Activated naive CD8-positive, alpha-beta T cell treated with anti-CD3 and anti-CD28 coated beads, Interleukin-2, amount 50 U/mL, for 24 hours (primary cell): ENCODE measurements at regions not wholly inside any gene's neighbourhood (a gene's known extent, or its start where the extent isn't known, plus 50 kb on each side); places are given as distances from the start of the nearest gene placed in this dataset.

ENCODE experiments used
- ATAC-seq: fragments of 150-1000 bp; cut with Tn5 transposase; one replicate; pipeline ENCODE4 v1.10.0; 2021
- DNase-seq: peaks from one replicate; pipeline ENCODE4 v3.0.0; 2021
- H3K27ac Mint-ChIP-seq: one replicate; pipeline ENCODE4 v1.8.0; 2021; ENCODE audit warnings: mild to moderate bottlenecking, mixed read lengths
- H3K27me3 Mint-ChIP-seq: one replicate; pipeline ENCODE4 v1.8.0; 2021; ENCODE audit warnings: mixed read lengths
- H3K36me3 Mint-ChIP-seq: one replicate; pipeline ENCODE4 v1.8.0; 2021; ENCODE audit warnings: low read depth, mixed read lengths
- H3K4me1 Mint-ChIP-seq: one replicate; pipeline ENCODE4 v1.8.0; 2021; ENCODE audit warnings: mixed read lengths
- H3K4me3 Mint-ChIP-seq: one replicate; pipeline ENCODE4 v1.8.0; 2021; ENCODE audit warnings: mild to moderate bottlenecking, moderate library complexity, mixed read lengths
- H3K9me3 Mint-ChIP-seq: one replicate; pipeline ENCODE4 v1.8.0; 2021; ENCODE audit warnings: mixed read lengths

- H3K4me3 Mint-ChIP-seq, result no peak overlapping the region
- no peaks in the 10 kb centered on the region for H3K36me3 Mint-ChIP-seq
These were observed 707.8 kb upstream of the LMCD1 start for GRCh38 chr3:7793786-7794185.

GRCh38 chr3:7798276-7798675 is 703.3 kb upstream of the LMCD1 start:
- Mint-ChIP-seq H3K4me1 (no peaks in the 10 kb centered on the region), H3K27ac (no peak overlapping the region), H3K9me3 (no peaks in the 10 kb centered on the region), H3K36me3 (no peaks in the 10 kb centered on the region), H3K27me3 (no peaks in the 10 kb centered on the region), H3K4me3 (no peak overlapping the region)
- ATAC-seq (no peak), DNase-seq (no peak)

More at GRCh38 chr3:7793786-7794185, 707.8 kb upstream of the LMCD1 start:
- no peak for ATAC-seq
- Mint-ChIP-seq H3K9me3 (no peaks in the 10 kb centered on the region), H3K27me3 (no peaks in the 10 kb centered on the region), H3K4me1 (no peaks in the 10 kb centered on the region), H3K27ac (no peak overlapping the region)
- no peak for DNase-seq

GRCh38 chr3:7800006-7800780 is 701.4 kb upstream of the LMCD1 start:
- no peaks in the 10 kb centered on the region for H3K4me1 Mint-ChIP-seq
- H3K36me3 Mint-ChIP-seq, result no peaks in the 10 kb centered on the region
- no peak for DNase-seq
- H3K4me3 Mint-ChIP-seq, result no peak overlapping the region
- H3K27me3 Mint-ChIP-seq, result no peaks in the 10 kb centered on the region
- ATAC-seq, result no peak
- no peaks in the 10 kb centered on the region for H3K9me3 Mint-ChIP-seq
- H3K27ac Mint-ChIP-seq, result no peak overlapping the region

GRCh38 chr3:7812490-7812889 is 689.1 kb upstream of the LMCD1 start:
- H3K27ac Mint-ChIP-seq, result no peak overlapping the region
- H3K4me1 Mint-ChIP-seq, result no peaks in the 10 kb centered on the region
- H3K27me3 Mint-ChIP-seq, result no peaks in the 10 kb centered on the region
- H3K36me3 Mint-ChIP-seq, result no peaks in the 10 kb centered on the region
- ATAC-seq (no peak), DNase-seq (no peak)
- no peak overlapping the region for H3K4me3 Mint-ChIP-seq
- peaks cover 15% of the 10 kb centered on the region for H3K9me3 Mint-ChIP-seq

- Mint-ChIP-seq H3K9me3 (peaks cover 15% of the 10 kb centered on the region), H3K36me3 (no peaks in the 10 kb centered on the region), H3K27ac (no peak overlapping the region), H3K27me3 (no peaks in the 10 kb centered on the region), H3K4me1 (no peaks in the 10 kb centered on the region), H3K4me3 (no peak overlapping the region)
- ATAC-seq, result no peak
- DNase-seq, result no peak
These were observed 688.3 kb upstream of the LMCD1 start for GRCh38 chr3:7813365-7813764.

- Mint-ChIP-seq H3K4me1 (no peaks in the 10 kb centered on the region), H3K9me3 (peaks cover 14% of the 10 kb centered on the region), H3K27me3 (no peaks in the 10 kb centered on the region), H3K36me3 (peaks cover 2% of the 10 kb centered on the region), H3K27ac (no peak overlapping the region), H3K4me3 (no peak overlapping the region)
- ATAC-seq (no peak), DNase-seq (no peak)
These were observed 684.4 kb upstream of the LMCD1 start for GRCh38 chr3:7817239-7817638.

- H3K9me3 Mint-ChIP-seq, result peaks cover 36% of the 10 kb centered on the region
- DNase-seq (no peak), ATAC-seq (no peak)
- H3K4me1 Mint-ChIP-seq, result no peaks in the 10 kb centered on the region
- H3K27ac Mint-ChIP-seq, result no peak overlapping the region
- H3K27me3 Mint-ChIP-seq, result no peaks in the 10 kb centered on the region
- H3K4me3 Mint-ChIP-seq, result no peak overlapping the region
- peaks cover 2% of the 10 kb centered on the region for H3K36me3 Mint-ChIP-seq
These were observed 680.7 kb upstream of the LMCD1 start for GRCh38 chr3:7820969-7821368.

GRCh38 chr3:7821858-7822257 is 679.8 kb upstream of the LMCD1 start:
- H3K4me1 Mint-ChIP-seq, result no peaks in the 10 kb centered on the region
- H3K36me3 Mint-ChIP-seq, result peaks cover 2% of the 10 kb centered on the region
- no peaks in the 10 kb centered on the region for H3K27me3 Mint-ChIP-seq
- H3K4me3 Mint-ChIP-seq, result no peak overlapping the region
- ATAC-seq (no peak), DNase-seq (no peak)
- peaks cover 41% of the 10 kb centered on the region for H3K9me3 Mint-ChIP-seq
- H3K27ac Mint-ChIP-seq, result no peak overlapping the region

- Mint-ChIP-seq H3K4me3 (no peak overlapping the region), H3K9me3 (peaks cover 3% of the 10 kb centered on the region), H3K27ac (no peak overlapping the region), H3K4me1 (no peaks in the 10 kb centered on the region), H3K36me3 (no peaks in the 10 kb centered on the region), H3K27me3 (no peaks in the 10 kb centered on the region)
- no peak for ATAC-seq
- DNase-seq, result no peak
These were observed 660.2 kb upstream of the LMCD1 start for GRCh38 chr3:7841451-7841850.

- H3K36me3 Mint-ChIP-seq, result no peaks in the 10 kb centered on the region
- H3K27ac Mint-ChIP-seq, result no peak overlapping the region
- H3K27me3 Mint-ChIP-seq, result no peaks in the 10 kb centered on the region
- H3K4me3 Mint-ChIP-seq, result no peak overlapping the region
- no peaks in the 10 kb centered on the region for H3K9me3 Mint-ChIP-seq
- ATAC-seq (no peak), DNase-seq (no peak)
- H3K4me1 Mint-ChIP-seq, result peaks cover 2% of the 10 kb centered on the region
These were observed 658.2 kb upstream of the LMCD1 start for GRCh38 chr3:7843441-7843840.

GRCh38 chr3:7847021-7847420 is 654.6 kb upstream of the LMCD1 start:
- H3K4me3 Mint-ChIP-seq, result no peak overlapping the region
- no peak for DNase-seq
- no peak for ATAC-seq
- no peaks in the 10 kb centered on the region for H3K36me3 Mint-ChIP-seq
- H3K9me3 Mint-ChIP-seq, result no peaks in the 10 kb centered on the region
- no peak overlapping the region for H3K27ac Mint-ChIP-seq
- H3K27me3 Mint-ChIP-seq, result no peaks in the 10 kb centered on the region
- H3K4me1 Mint-ChIP-seq, result peaks cover 4% of the 10 kb centered on the region

- DNase-seq (no peak), ATAC-seq (no peak)
- H3K27me3 Mint-ChIP-seq, result no peaks in the 10 kb centered on the region
- H3K4me3 Mint-ChIP-seq, result no peak overlapping the region
- H3K27ac Mint-ChIP-seq, result no peak overlapping the region
- no peaks in the 10 kb centered on the region for H3K9me3 Mint-ChIP-seq
- no peaks in the 10 kb centered on the region for H3K36me3 Mint-ChIP-seq
- peaks cover 4% of the 10 kb centered on the region for H3K4me1 Mint-ChIP-seq
These were observed 654.1 kb upstream of the LMCD1 start for GRCh38 chr3:7847521-7847920.

- Mint-ChIP-seq H3K4me3 (no peak overlapping the region), H3K36me3 (no peaks in the 10 kb centered on the region), H3K27me3 (no peaks in the 10 kb centered on the region), H3K9me3 (peaks cover 5% of the 10 kb centered on the region), H3K27ac (no peak overlapping the region), H3K4me1 (peaks cover 2% of the 10 kb centered on the region)
- ATAC-seq (no peak), DNase-seq (no peak)
These were observed 647.4 kb upstream of the LMCD1 start for GRCh38 chr3:7854266-7854665.

GRCh38 chr3:7854721-7855120 is 646.9 kb upstream of the LMCD1 start:
- DNase-seq (no peak), ATAC-seq (no peak)
- no peaks in the 10 kb centered on the region for H3K36me3 Mint-ChIP-seq
- H3K4me1 Mint-ChIP-seq, result peaks cover 2% of the 10 kb centered on the region
- H3K9me3 Mint-ChIP-seq, result peaks cover 9% of the 10 kb centered on the region
- H3K27ac Mint-ChIP-seq, result no peak overlapping the region
- H3K27me3 Mint-ChIP-seq, result no peaks in the 10 kb centered on the region
- no peak overlapping the region for H3K4me3 Mint-ChIP-seq

GRCh38 chr3:7865611-7866010 is 636.0 kb upstream of the LMCD1 start:
- H3K27ac Mint-ChIP-seq, result no peak overlapping the region
- DNase-seq, result no peak
- H3K4me3 Mint-ChIP-seq, result no peak overlapping the region
- no peaks in the 10 kb centered on the region for H3K36me3 Mint-ChIP-seq
- ATAC-seq, result no peak
- H3K9me3 Mint-ChIP-seq, result peaks cover 9% of the 10 kb centered on the region
- H3K4me1 Mint-ChIP-seq, result peaks cover 4% of the 10 kb centered on the region
- H3K27me3 Mint-ChIP-seq, result no peaks in the 10 kb centered on the region

- Mint-ChIP-seq H3K9me3 (peaks cover 14% of the 10 kb centered on the region), H3K27ac (no peak overlapping the region), H3K4me1 (peaks cover 4% of the 10 kb centered on the region), H3K4me3 (no peak overlapping the region), H3K27me3 (no peaks in the 10 kb centered on the region), H3K36me3 (no peaks in the 10 kb centered on the region)
- no peak for ATAC-seq
- DNase-seq, result no peak
These were observed 634.0 kb upstream of the LMCD1 start for GRCh38 chr3:7867587-7867986.
